ENCODE measurements at regions not wholly inside any gene's neighbourhood (a gene's known extent, or its start where the extent isn't known, plus 50 kb on each side); places are given as distances from the start of the nearest gene placed in this dataset.

DNA sequence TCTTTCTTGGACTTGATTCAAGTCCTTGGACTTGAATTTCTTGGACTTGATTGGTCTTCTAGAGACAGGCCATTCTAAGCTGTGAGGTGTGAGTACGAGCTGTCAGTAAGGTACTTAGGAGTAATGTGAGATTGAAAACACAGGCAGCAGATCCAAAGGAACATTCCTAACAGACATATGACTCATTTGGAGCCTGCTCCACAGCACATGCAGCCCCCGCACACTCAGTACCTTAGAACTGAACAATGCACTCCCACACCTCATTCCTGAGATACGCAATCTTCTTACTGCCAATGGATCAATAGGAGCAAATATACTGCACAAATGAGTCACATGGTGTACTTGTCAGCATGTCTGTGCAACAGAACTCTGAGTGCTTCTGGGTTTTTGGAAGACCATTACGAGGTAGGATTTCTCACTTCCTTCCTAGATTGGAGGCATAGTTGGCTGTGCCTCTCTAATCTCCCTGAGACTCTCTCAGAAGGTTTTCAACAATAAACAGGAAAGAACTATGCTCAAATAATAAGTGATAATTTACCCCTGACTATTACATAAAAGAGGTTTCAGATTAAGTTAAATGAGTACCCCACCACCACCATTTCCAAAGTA lies 243.1 kb downstream of the KCNA4 start:
- H3K36me3 Mint-ChIP-seq (ENCODE audit: insufficient read depth, unreplicated experiment) = no peaks in the 10 kb centered on the region
- intact Hi-C loops (cut with micrococcal nuclease; ENCODE audit: unreplicated experiment) = no loop called here
- H3K9me3 Mint-ChIP-seq (ENCODE audit: low read depth, unreplicated experiment) = peaks cover 12% of the 10 kb centered on the region
- H3K4me3 Mint-ChIP-seq (ENCODE audit: low read depth, unreplicated experiment) = no peak overlapping the region
- TF ChIP-seq, protein P1, sequence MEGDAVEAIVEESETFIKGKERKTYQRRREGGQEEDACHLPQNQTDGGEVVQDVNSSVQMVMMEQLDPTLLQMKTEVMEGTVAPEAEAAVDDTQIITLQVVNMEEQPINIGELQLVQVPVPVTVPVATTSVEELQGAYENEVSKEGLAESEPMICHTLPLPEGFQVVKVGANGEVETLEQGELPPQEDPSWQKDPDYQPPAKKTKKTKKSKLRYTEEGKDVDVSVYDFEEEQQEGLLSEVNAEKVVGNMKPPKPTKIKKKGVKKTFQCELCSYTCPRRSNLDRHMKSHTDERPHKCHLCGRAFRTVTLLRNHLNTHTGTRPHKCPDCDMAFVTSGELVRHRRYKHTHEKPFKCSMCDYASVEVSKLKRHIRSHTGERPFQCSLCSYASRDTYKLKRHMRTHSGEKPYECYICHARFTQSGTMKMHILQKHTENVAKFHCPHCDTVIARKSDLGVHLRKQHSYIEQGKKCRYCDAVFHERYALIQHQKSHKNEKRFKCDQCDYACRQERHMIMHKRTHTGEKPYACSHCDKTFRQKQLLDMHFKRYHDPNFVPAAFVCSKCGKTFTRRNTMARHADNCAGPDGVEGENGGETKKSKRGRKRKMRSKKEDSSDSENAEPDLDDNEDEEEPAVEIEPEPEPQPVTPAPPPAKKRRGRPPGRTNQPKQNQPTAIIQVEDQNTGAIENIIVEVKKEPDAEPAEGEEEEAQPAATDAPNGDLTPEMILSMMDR (IDR thresholded peaks at IDR 0.05; ENCODE audit: unreplicated experiment) = no peak
- DNase-seq = no peak
- CTCF ChIA-PET = no interaction called here
- H3K27ac Mint-ChIP-seq (ENCODE audit: unreplicated experiment) = no peak overlapping the region
- H3K27me3 Mint-ChIP-seq (ENCODE audit: unreplicated experiment) = no peaks in the 10 kb centered on the region
- BruUV-seq (replicated peaks) = no TSS peak
- H3K4me1 Mint-ChIP-seq (ENCODE audit: low read depth, unreplicated experiment) = no peaks in the 10 kb centered on the region

DNA sequence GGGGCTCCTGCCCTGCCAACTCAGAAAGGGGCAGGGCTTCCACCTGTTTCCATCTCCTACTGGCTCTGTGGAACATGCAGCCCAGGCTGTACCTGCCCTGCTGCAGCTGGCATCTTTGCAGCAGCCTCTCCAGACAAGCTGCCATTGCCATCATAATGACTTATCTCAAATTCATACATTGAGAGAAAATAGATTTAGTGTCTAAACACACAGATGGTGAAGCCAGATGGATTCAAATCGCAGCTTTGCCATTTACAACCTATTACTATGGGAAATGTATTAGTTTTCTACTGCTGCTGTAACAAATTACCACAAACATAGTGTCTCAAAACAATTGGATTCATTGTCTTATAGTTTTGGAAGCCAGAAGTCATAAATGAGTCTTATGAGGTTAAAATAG lies 260.0 kb downstream of the KCNA4 start:
- TF ChIP-seq, protein P1 (IDR thresholded peaks at IDR 0.05; ENCODE audit: unreplicated experiment) = no peak
- intact Hi-C loops (cut with micrococcal nuclease; ENCODE audit: unreplicated experiment) = no loop called here
- Mint-ChIP-seq H3K27me3 (ENCODE audit: unreplicated experiment) (no peaks in the 10 kb centered on the region), H3K27ac (ENCODE audit: unreplicated experiment) (no peak overlapping the region), H3K36me3 (ENCODE audit: insufficient read depth, unreplicated experiment) (no peaks in the 10 kb centered on the region), H3K4me3 (ENCODE audit: low read depth, unreplicated experiment) (no peak overlapping the region), H3K9me3 (ENCODE audit: low read depth, unreplicated experiment) (no peaks in the 10 kb centered on the region), H3K4me1 (ENCODE audit: low read depth, unreplicated experiment) (no peaks in the 10 kb centered on the region)
- CTCF ChIA-PET = interaction anchor here (0.6 kb wide), 1 partner anchor 81 kb away, joined by 3 read pairs; no protein-coding TSS in a partner anchor
- DNase-seq = no peak
- BruUV-seq (replicated peaks) = no TSS peak

DNA sequence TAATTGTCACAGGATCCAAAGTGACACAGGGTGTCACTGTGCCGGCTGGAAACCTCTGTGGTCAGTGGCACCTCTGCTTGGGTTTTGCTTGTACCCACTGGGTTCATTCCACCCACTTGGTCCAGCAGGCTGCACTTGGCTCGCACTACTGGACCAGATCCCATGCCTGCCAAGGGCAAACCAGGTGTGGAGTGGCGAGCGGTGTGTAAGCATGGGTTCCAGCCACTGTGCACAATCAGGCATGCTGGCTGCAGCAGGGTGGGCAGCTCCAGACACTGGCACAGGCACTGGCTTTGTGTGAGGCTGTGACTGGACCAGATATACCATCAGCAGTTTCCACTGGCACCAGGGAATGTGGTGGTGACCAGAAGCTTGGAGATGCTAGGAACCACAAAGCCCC lies 261.4 kb downstream of the KCNA4 start:
- CTCF ChIA-PET = no interaction called here
- Mint-ChIP-seq H3K27me3 (ENCODE audit: unreplicated experiment) (no peaks in the 10 kb centered on the region), H3K9me3 (ENCODE audit: low read depth, unreplicated experiment) (no peaks in the 10 kb centered on the region), H3K4me1 (ENCODE audit: low read depth, unreplicated experiment) (no peaks in the 10 kb centered on the region), H3K27ac (ENCODE audit: unreplicated experiment) (no peak overlapping the region), H3K4me3 (ENCODE audit: low read depth, unreplicated experiment) (no peak overlapping the region), H3K36me3 (ENCODE audit: insufficient read depth, unreplicated experiment) (no peaks in the 10 kb centered on the region)
- intact Hi-C loops (cut with micrococcal nuclease; ENCODE audit: unreplicated experiment) = no loop called here
- DNase-seq = no peak
- TF ChIP-seq, protein P1 (IDR thresholded peaks at IDR 0.05; ENCODE audit: unreplicated experiment) = no peak
- no TSS peak for BruUV-seq (replicated peaks)

DNA sequence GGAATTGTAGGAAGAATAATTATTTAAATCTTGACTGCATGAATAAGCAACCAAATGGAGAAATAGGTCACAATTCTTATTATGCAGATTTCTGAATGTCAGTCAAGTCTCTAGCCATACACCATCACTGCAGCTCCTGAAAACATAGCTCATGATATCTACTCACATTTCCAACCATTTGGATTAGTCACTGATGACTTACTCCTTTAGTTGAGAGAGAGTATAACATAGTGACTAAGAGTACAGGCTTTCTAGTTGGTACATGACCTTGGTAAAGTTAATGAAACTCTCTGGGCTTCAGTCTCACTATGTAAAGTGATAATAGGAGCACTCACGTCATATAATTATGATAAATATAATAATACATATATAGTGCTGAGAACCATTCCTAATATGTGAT lies 265.2 kb downstream of the KCNA4 start:
- DNase-seq = no peak
- no peaks in the 10 kb centered on the region for H3K4me1 Mint-ChIP-seq (ENCODE audit: low read depth, unreplicated experiment)
- BruUV-seq (replicated peaks) = no TSS peak

More for the DNA sequence above, 265.2 kb downstream of the KCNA4 start:
- H3K27ac Mint-ChIP-seq (ENCODE audit: unreplicated experiment) = no peak overlapping the region
- no peaks in the 10 kb centered on the region for H3K36me3 Mint-ChIP-seq (ENCODE audit: insufficient read depth, unreplicated experiment)
- intact Hi-C loops (cut with micrococcal nuclease; ENCODE audit: unreplicated experiment) = no loop called here
- H3K27me3 Mint-ChIP-seq (ENCODE audit: unreplicated experiment) = no peaks in the 10 kb centered on the region
- H3K4me3 Mint-ChIP-seq (ENCODE audit: low read depth, unreplicated experiment) = no peak overlapping the region
- CTCF ChIA-PET = no interaction called here
- peaks cover 2% of the 10 kb centered on the region for H3K9me3 Mint-ChIP-seq (ENCODE audit: low read depth, unreplicated experiment)
- TF ChIP-seq, protein P1 (IDR thresholded peaks at IDR 0.05; ENCODE audit: unreplicated experiment) = no peak

Measured in Calu3 (cell line).